ENCODE measurements at regions not wholly inside any gene's neighbourhood (a gene's known extent, or its start where the extent isn't known, plus 50 kb on each side); places are given as distances from the start of the nearest gene placed in this dataset.

DNA sequence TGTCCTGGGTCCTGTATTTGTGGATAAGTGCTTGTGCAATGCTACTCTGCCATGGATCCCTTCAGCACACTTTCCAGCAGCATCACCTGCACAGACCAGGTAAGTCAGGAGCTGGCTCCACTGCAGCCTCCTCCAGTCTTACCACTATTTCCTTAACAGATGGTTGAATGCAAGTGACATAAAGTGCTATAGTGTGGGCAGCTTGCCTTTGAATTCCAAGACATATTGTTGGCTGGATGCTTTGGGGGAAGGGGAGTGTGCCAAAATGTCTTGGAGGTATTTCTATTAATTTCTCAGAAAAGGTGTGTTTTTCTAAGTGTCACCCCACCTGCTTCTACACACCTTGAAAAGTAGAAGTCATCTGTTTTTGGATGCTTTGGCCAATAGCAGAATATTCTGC, 352.2 kb upstream of the SUCLG2 start:
- TF ChIP-seq GATA1 (IDR thresholded peaks at IDR 0.05; ENCODE audit: low read depth, low read length), result no peak
- TF ChIP-seq POLR2A (IDR thresholded peaks at IDR 0.05; ENCODE audit: low read length), result no peak
- DNase-seq, result no peak

DNA sequence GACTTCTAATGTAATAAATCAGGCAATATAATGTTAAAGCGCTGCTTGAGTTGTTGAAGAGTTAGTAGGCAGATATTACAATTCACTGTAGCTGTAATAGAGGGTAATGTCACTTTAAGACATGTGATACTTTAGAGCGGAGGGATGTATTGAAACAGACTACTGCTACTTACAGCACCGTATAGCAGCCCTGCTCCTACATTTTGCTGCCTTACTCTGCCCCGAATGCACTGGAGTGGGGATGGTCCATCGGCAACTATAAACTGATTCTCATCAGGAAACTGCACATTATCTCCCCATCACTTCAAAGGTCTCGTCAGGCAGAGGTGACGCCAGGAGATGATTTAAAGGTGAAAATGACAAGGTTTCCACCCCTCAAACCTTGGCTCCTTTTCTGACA, 349.7 kb upstream of the SUCLG2 start:
- no peak for TF ChIP-seq GATA1 (IDR thresholded peaks at IDR 0.05; ENCODE audit: low read depth, low read length)
- no peak for TF ChIP-seq POLR2A (IDR thresholded peaks at IDR 0.05; ENCODE audit: low read length)
- DNase-seq, result no peak

DNA sequence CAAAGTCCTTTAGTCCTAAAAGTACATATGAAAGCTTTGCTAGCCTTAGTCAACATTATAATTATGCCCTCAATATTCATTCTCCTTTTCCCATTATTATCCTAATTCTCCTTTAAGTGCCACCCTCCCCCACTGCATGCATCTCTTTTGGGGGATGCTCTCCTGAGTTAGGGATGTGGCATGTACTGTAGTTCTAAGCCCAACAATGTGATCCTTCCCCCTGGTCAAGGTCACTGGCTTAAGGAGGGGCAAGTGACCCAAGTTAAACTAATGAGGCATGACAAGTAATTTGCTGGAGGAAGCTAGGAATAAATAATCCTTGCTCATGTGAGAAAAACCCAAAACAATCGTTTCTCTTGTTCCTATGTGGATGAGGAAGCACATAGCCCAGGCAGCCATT, 343.9 kb upstream of the SUCLG2 start:
- TF ChIP-seq POLR2A (IDR thresholded peaks at IDR 0.05; ENCODE audit: low read length), result no peak
- TF ChIP-seq GATA1 (IDR thresholded peaks at IDR 0.05; ENCODE audit: low read depth, low read length), result no peak
- DNase-seq, result no peak

- no peak for DNase-seq
- TF ChIP-seq POLR2A (IDR thresholded peaks at IDR 0.05; ENCODE audit: low read length) (no peak), GATA1 (IDR thresholded peaks at IDR 0.05; ENCODE audit: low read depth, low read length) (no peak)
These were observed 340.8 kb upstream of the SUCLG2 start for GRCh38 chr3:67995206-67995605.

- DNase-seq, result no peak
- TF ChIP-seq GATA1 (IDR thresholded peaks at IDR 0.05; ENCODE audit: low read depth, low read length) (no peak), POLR2A (IDR thresholded peaks at IDR 0.05; ENCODE audit: low read length) (no peak)
These were observed 332.3 kb upstream of the SUCLG2 start for GRCh38 chr3:67986706-67987105.

GRCh38 chr3:67983166-67983565, 328.8 kb upstream of the SUCLG2 start:
- DNase-seq, result no peak
- TF ChIP-seq GATA1 (IDR thresholded peaks at IDR 0.05; ENCODE audit: low read depth, low read length) (no peak), POLR2A (IDR thresholded peaks at IDR 0.05; ENCODE audit: low read length) (no peak)

DNA sequence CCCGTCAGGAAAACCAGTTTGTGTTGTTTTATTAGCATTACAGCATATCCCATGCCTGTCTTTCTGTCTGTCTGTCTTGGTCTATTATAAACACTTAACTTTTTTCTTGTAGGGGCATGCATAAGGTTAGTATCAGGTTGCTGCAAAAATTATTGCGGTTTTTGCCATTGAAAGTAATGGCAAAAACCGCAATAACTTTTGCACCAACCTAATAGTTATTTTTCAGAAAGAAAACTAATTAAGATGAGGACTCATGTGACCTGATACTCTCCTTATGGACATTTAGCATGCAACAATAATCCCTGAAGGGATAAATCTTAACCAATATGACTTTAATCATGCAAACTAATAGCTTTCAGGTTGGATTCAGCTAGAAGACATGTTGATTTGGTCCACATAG, 326.7 kb upstream of the SUCLG2 start:
- TF ChIP-seq POLR2A (IDR thresholded peaks at IDR 0.05; ENCODE audit: low read length) (no peak), GATA1 (IDR thresholded peaks at IDR 0.05; ENCODE audit: low read depth, low read length) (no peak)
- no peak for DNase-seq

- no peak for DNase-seq
- TF ChIP-seq POLR2A (IDR thresholded peaks at IDR 0.05; ENCODE audit: low read length) (no peak), GATA1 (IDR thresholded peaks at IDR 0.05; ENCODE audit: low read depth, low read length) (no peak)
These were observed 324.9 kb upstream of the SUCLG2 start for GRCh38 chr3:67979342-67979741.

DNA sequence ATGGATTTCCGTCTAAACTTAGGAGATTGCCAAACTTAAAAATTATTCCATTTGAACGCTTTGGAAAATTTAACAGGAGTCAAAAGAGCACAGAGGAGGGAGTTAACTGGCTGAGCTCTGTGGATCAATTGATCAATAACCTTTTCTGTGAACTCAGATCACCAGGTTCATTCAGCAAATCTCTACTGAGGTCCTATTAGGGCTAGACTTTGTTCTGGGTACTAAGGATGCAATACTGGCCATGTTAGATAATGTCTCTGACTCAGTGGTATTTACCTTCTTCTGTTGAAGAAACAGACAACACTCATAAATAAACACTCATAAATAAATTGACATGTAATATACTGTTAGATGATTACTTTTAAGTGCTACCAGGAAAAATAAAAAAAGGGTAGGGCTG, 323.4 kb upstream of the SUCLG2 start:
- no peak for TF ChIP-seq POLR2A (IDR thresholded peaks at IDR 0.05; ENCODE audit: low read length)
- TF ChIP-seq GATA1 (IDR thresholded peaks at IDR 0.05; ENCODE audit: low read depth, low read length), result no peak
- DNase-seq, result no peak

DNA sequence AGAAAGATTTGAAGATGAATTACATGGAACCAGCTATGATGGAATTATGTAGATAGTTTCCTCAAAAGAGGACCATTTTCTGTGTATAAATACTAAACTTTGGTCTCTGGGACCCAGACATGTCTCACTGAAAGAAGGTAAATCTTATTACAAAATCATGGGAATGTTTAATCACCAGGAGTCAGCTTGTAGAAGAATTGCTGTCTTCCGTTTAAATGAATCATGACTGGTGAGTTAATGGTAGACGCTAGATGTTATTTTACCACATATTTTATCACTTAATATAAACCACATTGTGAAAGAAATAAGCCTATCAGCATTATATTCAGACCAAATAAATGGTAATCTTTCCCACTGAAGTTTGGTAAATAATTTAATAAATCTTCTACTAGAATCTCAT, 322.3 kb upstream of the SUCLG2 start:
- DNase-seq, result no peak
- TF ChIP-seq GATA1 (IDR thresholded peaks at IDR 0.05; ENCODE audit: low read depth, low read length) (no peak), POLR2A (IDR thresholded peaks at IDR 0.05; ENCODE audit: low read length) (no peak)

GRCh38 chr3:67964596-67964995, 310.2 kb upstream of the SUCLG2 start:
- no peak for DNase-seq
- no peak for TF ChIP-seq POLR2A (IDR thresholded peaks at IDR 0.05; ENCODE audit: low read length)
- no peak for TF ChIP-seq GATA1 (IDR thresholded peaks at IDR 0.05; ENCODE audit: low read depth, low read length)

- no peak for TF ChIP-seq POLR2A (IDR thresholded peaks at IDR 0.05; ENCODE audit: low read length)
- TF ChIP-seq GATA1 (IDR thresholded peaks at IDR 0.05; ENCODE audit: low read depth, low read length), result no peak
- DNase-seq, result no peak
These were observed 302.9 kb upstream of the SUCLG2 start for GRCh38 chr3:67957268-67957667.

DNA sequence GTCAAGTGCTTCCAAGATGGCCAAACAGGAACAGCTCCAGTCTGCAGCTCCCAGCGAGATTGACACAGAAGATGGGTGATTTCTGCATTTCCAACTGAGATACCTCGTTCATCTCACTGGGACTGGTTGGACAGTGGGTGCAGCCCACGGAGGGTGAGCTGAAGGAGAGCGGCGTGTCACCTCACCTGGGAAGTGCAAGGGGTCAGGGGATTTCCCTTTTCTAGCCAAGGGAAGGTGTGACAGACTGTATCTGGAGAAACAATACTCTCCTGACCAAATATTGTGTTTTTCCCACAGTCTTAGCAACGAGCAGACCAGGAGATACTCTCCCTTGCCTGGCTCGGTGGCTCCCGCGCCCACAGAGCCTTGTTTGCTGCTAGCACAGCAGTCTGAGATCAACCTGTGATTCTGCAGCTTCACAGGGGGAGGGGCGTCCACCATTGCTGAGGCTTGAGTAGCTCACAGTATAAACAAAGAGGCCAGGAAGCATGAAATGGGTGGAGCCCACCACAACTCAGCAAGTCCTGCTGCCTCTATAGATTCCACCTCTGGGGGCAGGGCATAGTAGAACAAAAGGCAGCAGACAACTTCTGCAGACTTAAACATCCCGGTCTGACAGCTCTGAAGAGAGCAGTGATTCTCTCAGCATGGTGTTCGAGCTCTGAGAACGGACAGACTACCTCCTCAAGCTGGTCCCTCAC, 293.5 kb upstream of the SUCLG2 start:
- DNase-seq, result no peak
- TF ChIP-seq GATA1 (IDR thresholded peaks at IDR 0.05; ENCODE audit: low read depth, low read length) (no peak), POLR2A (IDR thresholded peaks at IDR 0.05; ENCODE audit: low read length) (no peak)

DNA sequence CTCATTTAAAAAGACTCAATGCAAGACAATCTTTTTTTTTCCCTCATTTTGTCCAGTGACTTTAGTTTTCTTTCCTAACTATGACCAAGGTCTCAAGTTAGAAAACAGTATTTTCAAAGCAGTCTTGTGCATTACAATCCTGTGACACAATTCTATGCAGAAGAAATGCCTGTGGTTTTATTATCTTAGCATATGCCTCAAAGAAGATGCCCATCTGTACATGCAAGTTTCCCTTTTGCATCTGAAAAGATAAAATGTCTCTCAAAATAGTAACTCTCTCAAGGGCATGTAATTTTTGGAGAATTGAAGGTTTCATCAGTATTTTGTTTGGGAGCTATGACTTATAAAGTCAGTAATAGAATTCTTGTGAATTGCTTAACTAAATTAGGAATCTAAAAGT, 292.0 kb upstream of the SUCLG2 start:
- DNase-seq, result no peak
- no peak for TF ChIP-seq POLR2A (IDR thresholded peaks at IDR 0.05; ENCODE audit: low read length)
- TF ChIP-seq GATA1 (IDR thresholded peaks at IDR 0.05; ENCODE audit: low read depth, low read length), result no peak

DNA sequence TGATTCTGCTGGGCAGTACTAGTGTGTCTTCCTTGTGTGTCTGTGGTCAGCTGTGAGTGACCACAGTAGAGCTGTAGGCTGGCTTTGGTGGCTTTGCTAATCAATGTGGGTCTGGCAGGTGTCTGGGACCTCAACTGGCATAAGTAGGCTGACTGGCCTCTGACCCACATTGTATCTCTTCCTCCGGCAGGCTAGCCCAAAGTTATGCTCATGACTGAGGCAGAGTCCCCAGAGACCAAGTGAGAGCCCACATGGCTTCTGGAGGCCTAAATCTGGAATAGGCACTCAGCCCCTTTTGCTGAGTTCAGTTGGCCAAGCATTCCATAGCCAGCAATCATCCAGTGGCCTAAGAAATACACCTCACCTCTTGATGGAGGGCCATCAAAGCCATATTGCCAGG, 289.1 kb upstream of the SUCLG2 start:
- TF ChIP-seq GATA1 (IDR thresholded peaks at IDR 0.05; ENCODE audit: low read depth, low read length), result no peak
- TF ChIP-seq POLR2A (IDR thresholded peaks at IDR 0.05; ENCODE audit: low read length), result no peak
- no peak for DNase-seq

Data from erythroblast (primary cell).